HepG2 (cell line): ENCODE measurements at regions not wholly inside any gene's neighbourhood (a gene's known extent, or its start where the extent isn't known, plus 50 kb on each side); places are given as distances from the start of the nearest gene placed in this dataset.

Source experiments
- ATAC-seq: fragments of 200-7000 bp; cut with Tn5 transposase; 3 replicates; pipeline ENCODE4 v1.9.1; 2020; ENCODE audit warnings: mild to moderate bottlenecking, moderate library complexity
- BruUV-seq: library from RNA; stranded (reverse); fragments of 400-500 nt; replicated peaks from 2 replicates; lab custom pipeline; 2021; lab: Mats Ljungman, UMichigan
- CTCF ChIA-PET: fragments of 300-600 bp; formaldehyde crosslinking; extraction: SDS; loops from one replicate; lab custom pipeline; 2021; ENCODE audit warnings: low total read pairs, inconsistent platforms, low intra/inter-chr PET ratio; lab: Yijun Ruan, JAX
- POLR2A ChIA-PET: fragments of 350-600 bp; sonication (Branson Sonifier 250); formaldehyde crosslinking; loops from one replicate; lab custom pipeline; 2020; ENCODE audit warnings: antibody characterized with exemption, inconsistent platforms; lab: Yijun Ruan, JAX
- DNase-seq: peaks from one replicate; pipeline ENCODE4 v3.0.0-alpha.2; 2015; ENCODE audit warnings: low spot score
- FAIRE-seq: peaks from 3 replicates; lab custom pipeline; 2011; peaks lifted over from hg19 to GRCh38; lab: Jason Lieb, UNC
- H2AFZ ChIP-seq: one replicate; pipeline ENCODE4 v1.6.1; 2011; ENCODE audit warnings: low read length, inconsistent platforms
- H3K27ac ChIP-seq: fragments of 300-600 bp; 3 replicates; pipeline ENCODE4 v1.8.0; 2011; ENCODE audit warnings: mixed run types, mild to moderate bottlenecking, mixed read lengths, low read length, inconsistent platforms; ENCODE audit not compliant: insufficient read depth; ENCODE audit errors: extremely low read length
- H3K27me3 ChIP-seq, 2 experiments: fragments of 200-600 bp in 1 of 2; 2 replicates in 1 of 2; 3 replicates in 1 of 2; pipeline versions ENCODE4 v1.6.0 to v1.8.0; 2011; ENCODE audit warnings: low read length in 2 of 2, mild to moderate bottlenecking in 2 of 2, moderate library complexity in 2 of 2, inconsistent platforms in 1 of 2; ENCODE audit not compliant: insufficient read depth in 2 of 2, control insufficient read depth in 1 of 2
- H3K36me3 ChIP-seq, 2 experiments: fragments of 200-600 bp in 1 of 2; replicated peaks in 1 of 2; 2 replicates in 1 of 2; 3 replicates in 1 of 2; pipeline versions ENCODE4 v1.5.1 to v1.8.0; 2011; ENCODE audit warnings: low read length in 2 of 2, inconsistent platforms in 1 of 2; ENCODE audit not compliant: insufficient read depth in 2 of 2, control insufficient read depth in 1 of 2
- H3K4me1 ChIP-seq: 2 replicates; pipeline ENCODE4 v1.5.1; 2012; ENCODE audit warnings: low read length, inconsistent platforms; ENCODE audit not compliant: insufficient read depth
- H3K4me2 ChIP-seq: 2 replicates; pipeline ENCODE4 v1.6.0; 2011; ENCODE audit warnings: low read depth, low read length, inconsistent platforms
- H3K4me3 ChIP-seq, 3 experiments: fragments of 200-600 bp in 1 of 3; sonication (generic), shearing (Covaris generic) in 1 of 3; replicated peaks in 1 of 3; 2 replicates each; pipeline ENCODE4 v1.5.1; 2011 to 2016; ENCODE audit warnings: low read length in 3 of 3, inconsistent platforms in 2 of 3, low read depth in 2 of 3, mild to moderate bottlenecking in 2 of 3, control low read depth in 1 of 3, mixed read lengths in 1 of 3; ENCODE audit not compliant: insufficient read depth in 1 of 3
- H3K79me2 ChIP-seq: one replicate; pipeline ENCODE4 v1.6.1; 2011; ENCODE audit warnings: low read length, inconsistent platforms; ENCODE audit not compliant: insufficient read depth
- H3K9ac ChIP-seq: 2 replicates; pipeline ENCODE4 v1.6.0; 2011; ENCODE audit warnings: mild to moderate bottlenecking, low read depth, low read length, inconsistent platforms; ENCODE audit not compliant: insufficient read depth
- H3K9me3 ChIP-seq: 2 replicates; pipeline ENCODE4 v1.5.1; 2012; ENCODE audit warnings: mild to moderate bottlenecking, low read length
- H4K20me1 ChIP-seq: 2 replicates; pipeline ENCODE4 v1.6.0; 2011; ENCODE audit warnings: inconsistent platforms, mild to moderate bottlenecking, low read length, moderate library complexity; ENCODE audit not compliant: insufficient read depth
- AHDC1 ChIP-seq: sonication (generic); formaldehyde crosslinking; IDR thresholded peaks from 2 replicates; pipeline ENCODE4 v1.5.1; 2020; ENCODE audit warnings: mild to moderate bottlenecking, missing genetic modification reagents, borderline replicate concordance
- CREB3 ChIP-seq: sonication (generic); formaldehyde crosslinking; IDR thresholded peaks from 2 replicates; pipeline ENCODE4 v1.5.0; 2020; ENCODE audit warnings: missing genetic modification reagents
- HMGA1 ChIP-seq: sonication (generic); formaldehyde crosslinking; conservative IDR thresholded peaks from 2 replicates; pipeline ENCODE4 v1.4.0; 2020; ENCODE audit warnings: missing genetic modification reagents
- JDP2 ChIP-seq: sonication (generic); formaldehyde crosslinking; IDR thresholded peaks from 2 replicates; pipeline ENCODE4 v1.8.1; 2022; ENCODE audit warnings: missing genetic modification reagents, borderline replicate concordance
- REL ChIP-seq: sonication (generic); formaldehyde crosslinking; conservative IDR thresholded peaks from 2 replicates; pipeline ENCODE4 v1.8.0; 2022; ENCODE audit warnings: mild to moderate bottlenecking, missing genetic modification reagents, moderate library complexity
- ZNF546 ChIP-seq: sonication (generic); formaldehyde crosslinking; conservative IDR thresholded peaks from 2 replicates; pipeline ENCODE4 v1.8.1; 2023; ENCODE audit warnings: mild to moderate bottlenecking, missing genetic modification reagents
- ZNF83 ChIP-seq: sonication (generic); formaldehyde crosslinking; IDR thresholded peaks from 2 replicates; pipeline ENCODE4 v1.4.0; 2020; ENCODE audit warnings: missing genetic modification reagents, mild to moderate bottlenecking, borderline replicate concordance
- WGBS: methylation state at CpG from one replicate; pipeline ENCODE4 v1.1.6; 2017; ENCODE audit warnings: low lambda C conversion rate; 5-methylcytosine and 5-hydroxymethylcytosine counted together
- in situ Hi-C: cut with HindIII; loops from 2 replicates; pipeline ENCODE4 v1.10.0; 2017; ENCODE audit warnings: low pct_unique_long_range_greater_than_20kb; ENCODE audit not compliant: extremely low pct_ligation_motif_present
- intact Hi-C: fragments of 100-400 bp; cut with micrococcal nuclease; formaldehyde crosslinking; loops from one replicate; pipeline ENCODE4 v1.10.0; 2022; ENCODE audit not compliant: unreplicated experiment
- TF ChIP-seq, protein P1 (sequence below): sonication (generic); formaldehyde crosslinking; IDR thresholded peaks from 2 replicates; pipeline ENCODE4 v1.5.1; 2020; ENCODE audit warnings: missing genetic modification reagents, mild to moderate bottlenecking, borderline replicate concordance

DNA sequence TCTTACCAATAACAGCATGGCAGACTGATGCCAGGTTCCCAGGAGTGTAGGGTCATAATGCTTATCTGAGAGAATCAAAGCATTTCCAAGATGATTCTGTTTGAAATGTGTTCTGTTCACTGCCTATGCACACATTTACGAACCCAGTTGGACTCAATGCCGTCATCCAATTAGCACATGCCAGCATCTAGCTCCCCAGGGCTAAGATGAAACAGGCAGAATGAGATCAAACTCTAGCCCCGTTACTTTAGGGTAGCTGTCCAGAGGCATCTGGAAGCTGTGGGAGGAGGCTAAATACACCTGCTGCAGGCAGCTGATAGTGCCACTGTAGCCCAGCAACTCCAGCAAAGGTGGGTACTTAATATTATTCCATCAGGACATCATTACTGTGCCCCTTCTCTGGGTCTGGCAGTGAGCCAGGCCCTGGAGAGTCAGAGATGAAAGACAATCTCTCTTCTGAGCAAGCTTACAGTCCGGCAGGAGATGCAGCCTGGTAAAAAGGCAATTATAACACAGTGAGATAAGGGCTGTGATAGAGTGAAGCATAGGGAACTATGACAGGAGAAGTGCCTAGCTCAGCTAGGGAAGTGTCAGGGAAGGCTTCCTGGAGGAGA lies 156.4 kb upstream of the PPP2R3A start:
- Histone ChIP-seq H3K4me1 (no peaks in the 10 kb centered on the region), H4K20me1 (no peaks in the 10 kb centered on the region), H3K9me3 (no peaks in the 10 kb centered on the region), H3K79me2 (no peaks in the 10 kb centered on the region), H2AFZ (no peak overlapping the region), H3K36me3 (no peaks in the 10 kb centered on the region), H3K4me2 (no peak overlapping the region), H3K4me3 (no peak overlapping the region), H3K27me3 (no peaks in the 10 kb centered on the region; a peak in 4 of 5 replicates), H3K27ac (no peak overlapping the region), H3K9ac (no peak overlapping the region)
- intact Hi-C loops (no loop called here), in situ Hi-C loops (no loop called here)
- WGBS: 0% methylated on average over 4 of the region's 4 CpGs
- ATAC-seq (no peak), FAIRE-seq (no peak), DNase-seq (no peak)
- CTCF ChIA-PET: no interaction called here
- POLR2A ChIA-PET: no interaction called here
- no peak for TF ChIP-seq ZNF83 (CRISPR knock-in tag)
- BruUV-seq: no TSS peak

GRCh38 chr3:135811651-135812050 lies 153.9 kb upstream of the PPP2R3A start:
- TF ChIP-seq JDP2: no peak
- TF ChIP-seq HMGA1 (CRISPR knock-in tag): no peak
- TF ChIP-seq CREB3 (CRISPR knock-in tag): no peak
- TF ChIP-seq, protein P1, sequence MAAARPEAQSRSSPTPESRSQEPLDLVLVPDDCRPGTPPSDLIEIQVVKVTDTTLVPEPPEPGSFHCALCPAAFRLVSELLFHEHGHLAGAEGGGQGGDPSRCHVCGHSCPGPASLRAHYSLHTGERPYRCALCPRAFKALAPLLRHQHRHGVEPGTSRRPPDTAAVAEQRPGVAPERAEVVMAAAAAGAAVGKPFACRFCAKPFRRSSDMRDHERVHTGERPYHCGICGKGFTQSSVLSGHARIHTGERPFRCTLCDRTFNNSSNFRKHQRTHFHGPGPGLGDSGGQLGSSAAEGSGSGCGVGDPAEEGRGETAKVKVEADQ (CRISPR knock-in tag): no peak
- TF ChIP-seq AHDC1 (CRISPR knock-in tag): no peak
- TF ChIP-seq ZNF546: no peak
- TF ChIP-seq REL: no peak
- CTCF ChIA-PET: no interaction called here
- no peaks in the 10 kb centered on the region for H4K20me1 ChIP-seq
- no peak for DNase-seq
- WGBS: 0% methylated on average over 8 of the region's 8 CpGs
- H3K4me1 ChIP-seq: no peaks in the 10 kb centered on the region
- no peaks in the 10 kb centered on the region for H3K36me3 ChIP-seq
- no peak overlapping the region for H3K4me3 ChIP-seq
- H3K27ac ChIP-seq: no peak overlapping the region
- no peak overlapping the region for H3K9ac ChIP-seq
- H3K79me2 ChIP-seq: no peaks in the 10 kb centered on the region
- FAIRE-seq: no peak
- POLR2A ChIA-PET: no interaction called here
- no peak for ATAC-seq
- no TSS peak for BruUV-seq
- H3K27me3 ChIP-seq: no peaks in the 10 kb centered on the region; a peak in 3 of 5 replicates
- in situ Hi-C loops: no loop called here
- H2AFZ ChIP-seq: no peak overlapping the region
- H3K9me3 ChIP-seq: no peaks in the 10 kb centered on the region
- H3K4me2 ChIP-seq: no peak overlapping the region
- intact Hi-C loops: no loop called here
